AG08395 (cell line): ENCODE measurements at regions not wholly inside any gene's neighbourhood (a gene's known extent, or its start where the extent isn't known, plus 50 kb on each side); places are given as distances from the start of the nearest gene placed in this dataset.
"Not testable (repeated sequence)": the region's sequence is repeated elsewhere in the genome, so short reads cannot be mapped to it uniquely, and the experiment has no call there.

Experiments
- DNase-seq: peaks from one replicate; pipeline ENCODE4 v3.0.0; 2012; ENCODE audit warnings: mixed read lengths, low spot score

- DNase-seq, result no peak
Observed at GRCh38 chr2:160794926-160795325, 301.3 kb upstream of the RBMS1 start.

- no peak for DNase-seq
Observed at GRCh38 chr2:160803881-160804280, 310.3 kb upstream of the RBMS1 start.

- no peak for DNase-seq
Observed at GRCh38 chr2:160810406-160810805, 316.8 kb upstream of the RBMS1 start.

- DNase-seq, result no peak
Observed at GRCh38 chr2:160812830-160813505, 319.4 kb upstream of the RBMS1 start.

- DNase-seq, result no peak
Observed at GRCh38 chr2:160813506-160813858, 319.9 kb upstream of the RBMS1 start.

DNA sequence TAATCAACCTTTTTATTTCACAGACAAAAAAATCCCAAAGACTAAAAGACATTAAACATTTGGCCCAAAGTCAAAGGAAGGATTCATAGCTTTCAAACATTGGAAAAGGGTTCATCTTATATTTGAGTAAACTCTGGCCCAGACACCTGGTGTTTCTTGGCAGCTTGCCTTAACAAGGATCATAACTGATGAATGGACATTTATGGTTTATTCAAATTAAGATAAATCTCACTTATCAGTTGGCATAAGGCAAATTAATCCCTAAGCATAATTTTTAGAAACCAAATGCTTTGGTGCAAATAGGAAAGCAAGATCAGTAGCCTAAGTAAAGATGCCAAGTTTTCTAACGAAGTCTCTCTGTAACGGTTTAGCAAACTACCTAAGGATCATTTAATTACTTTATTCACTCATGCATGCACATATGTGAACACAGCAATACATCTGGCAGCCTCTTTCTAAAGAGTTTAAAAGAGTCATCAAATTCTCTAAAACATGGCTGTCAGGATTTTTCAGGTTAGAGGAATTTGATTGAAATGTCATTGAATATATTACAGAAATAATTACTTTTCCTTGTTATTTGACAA is 323.4 kb upstream of the RBMS1 start:
- no peak for DNase-seq

GRCh38 chr2:160820691-160821090 is 327.1 kb upstream of the RBMS1 start:
- DNase-seq, result no peak

DNA sequence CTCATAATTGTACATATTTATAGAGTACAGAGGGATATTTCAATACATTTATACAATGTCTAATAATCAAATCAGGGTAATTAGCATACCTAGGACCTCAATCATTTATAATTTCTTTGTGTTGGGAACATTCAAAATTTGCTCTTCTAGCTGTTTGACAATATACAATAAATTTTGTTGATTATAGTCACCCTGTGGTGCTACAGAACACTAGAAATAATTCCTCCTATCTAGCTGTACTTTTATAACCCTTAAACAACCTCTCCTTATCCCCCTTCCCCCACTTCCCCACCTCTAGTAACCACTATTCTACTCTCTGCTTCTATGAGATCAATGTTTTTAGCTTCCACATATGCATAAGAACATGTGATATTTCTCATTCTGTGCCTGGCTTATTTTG is 328.4 kb upstream of the RBMS1 start:
- DNase-seq, result no peak

- no peak for DNase-seq
Observed at GRCh38 chr2:160825433-160825832, 331.8 kb upstream of the RBMS1 start.

GRCh38 chr2:160826496-160826895 is 332.9 kb upstream of the RBMS1 start:
- no peak for DNase-seq

DNA sequence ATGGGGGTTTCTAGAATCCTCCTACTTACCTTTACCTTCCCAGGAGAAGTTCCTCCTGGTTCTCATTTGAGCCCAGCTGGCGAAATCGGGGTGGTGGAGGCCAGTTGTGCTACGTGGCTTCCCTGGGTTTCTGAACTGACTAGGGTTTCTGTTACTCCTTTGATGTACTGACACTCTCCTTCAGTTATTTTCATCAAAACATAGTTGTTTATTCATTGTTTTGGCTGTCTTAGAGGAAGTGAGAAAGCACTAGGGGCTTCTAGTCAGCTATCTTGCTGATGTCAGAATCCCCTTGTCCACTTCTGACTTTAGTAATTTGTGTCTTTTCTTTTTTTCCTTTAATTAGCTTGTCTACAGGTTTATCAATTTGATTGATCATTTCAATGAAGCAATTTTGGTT is 332.2 kb upstream of the TANK start:
- no peak for DNase-seq

DNA sequence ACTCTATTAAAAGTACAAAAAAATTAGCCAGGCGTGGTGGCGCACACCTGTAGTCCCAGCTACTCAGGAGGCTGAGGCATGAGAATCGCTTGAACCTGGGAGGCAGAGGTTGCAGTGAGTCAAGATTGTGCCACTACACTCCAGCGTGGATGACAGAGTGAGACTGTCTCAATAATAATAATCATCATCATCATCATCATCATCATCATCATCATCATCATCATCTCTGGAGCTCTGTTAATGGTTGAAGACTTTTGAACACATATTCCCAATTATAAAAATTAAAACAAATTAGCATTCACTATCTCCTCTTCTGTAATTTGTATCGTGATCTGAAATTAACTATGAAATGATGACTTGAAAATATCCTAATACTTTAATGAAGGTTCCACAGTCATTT is 327.8 kb upstream of the TANK start:
- DNase-seq, result not testable (repeated sequence)

GRCh38 chr2:160835166-160835565 is 325.1 kb upstream of the TANK start:
- no peak for DNase-seq

DNA sequence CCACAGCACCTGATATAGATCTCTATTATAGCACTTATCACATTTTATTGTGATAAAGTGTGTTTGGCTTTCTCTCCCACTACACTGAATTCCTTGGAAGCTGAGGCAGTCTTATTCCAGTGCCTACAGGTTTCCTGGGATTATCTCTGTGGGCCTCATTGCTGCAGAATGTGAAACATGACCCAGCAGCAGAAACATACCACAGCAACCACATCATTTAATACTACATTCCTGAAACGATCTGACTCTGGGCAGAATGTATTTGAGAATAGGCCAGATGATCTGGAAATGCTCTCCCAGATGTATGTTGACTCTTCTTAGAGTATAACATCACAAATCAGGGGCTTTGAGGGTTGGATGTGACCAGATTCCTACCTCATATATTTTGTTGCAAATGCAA is 323.5 kb upstream of the TANK start:
- DNase-seq, result peak; percentile 93

GRCh38 chr2:160837416-160837815 is 322.8 kb upstream of the TANK start:
- DNase-seq, result peak; percentile 14

- DNase-seq, result no peak
Observed at GRCh38 chr2:160838147-160838546, 322.1 kb upstream of the TANK start.

DNA sequence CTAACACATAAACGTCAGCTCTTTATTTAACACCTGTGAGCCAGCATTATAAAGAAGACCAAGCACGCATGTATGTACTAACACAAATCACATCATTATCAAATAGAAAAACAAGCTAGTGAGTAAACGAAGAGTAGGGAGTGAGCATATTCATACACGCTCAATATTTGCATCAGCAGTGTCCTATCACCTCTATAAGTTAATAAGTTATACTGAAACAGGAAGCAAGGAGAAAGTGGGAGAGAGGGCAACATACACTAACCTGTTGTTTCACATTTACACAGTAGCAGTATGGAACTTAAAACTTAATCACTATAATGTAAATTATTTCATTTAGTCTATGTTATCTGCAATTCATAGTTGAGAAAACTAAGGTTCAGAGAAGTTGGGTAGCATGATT is 321.5 kb upstream of the TANK start:
- no peak for DNase-seq

DNA sequence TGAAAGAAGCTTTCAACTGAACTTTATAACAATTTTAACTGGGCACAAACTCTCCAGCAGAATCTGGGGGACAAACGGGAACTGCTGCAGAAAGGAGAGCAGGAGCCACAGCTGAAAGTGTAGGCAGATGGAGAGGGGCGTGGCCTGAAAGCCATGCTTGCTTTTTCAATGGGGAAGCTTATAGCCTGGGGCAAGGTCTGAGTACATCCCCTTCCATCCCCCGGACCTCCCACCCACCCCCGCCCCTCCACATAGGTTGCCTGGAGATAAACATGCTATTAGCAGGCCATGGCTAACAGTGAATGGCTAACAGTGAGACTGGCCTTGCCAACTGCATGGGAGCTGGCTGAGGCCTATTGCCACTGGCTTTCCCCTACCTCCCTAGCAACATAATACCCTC is 317.9 kb upstream of the TANK start:
- no peak for DNase-seq

- DNase-seq, result no peak
Observed at GRCh38 chr2:160859096-160859495, 301.1 kb upstream of the TANK start.

GRCh38 chr2:160862226-160862625 is 298.0 kb upstream of the TANK start:
- DNase-seq, result no peak

- DNase-seq, result peak; percentile 30
Observed at GRCh38 chr2:160868891-160869290, 291.3 kb upstream of the TANK start.

DNA sequence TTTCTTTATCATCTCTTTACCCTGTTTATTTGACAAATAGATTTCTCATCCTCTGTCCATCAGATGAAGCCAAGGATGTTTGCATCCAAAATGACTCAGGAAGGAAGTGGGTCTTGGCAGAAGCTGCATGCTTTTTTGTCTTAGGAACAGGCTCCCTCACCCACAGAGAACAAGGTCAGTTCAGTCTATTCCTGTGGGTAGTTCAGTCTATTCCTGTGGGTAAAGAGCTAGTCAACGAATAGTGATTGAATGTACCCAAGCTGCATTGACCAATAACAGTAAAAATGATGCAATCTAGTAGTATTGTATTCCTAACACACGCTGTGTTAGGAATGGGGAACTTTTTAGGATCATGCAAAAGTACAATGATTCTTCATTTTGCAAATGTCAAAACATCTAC is 290.8 kb upstream of the TANK start:
- DNase-seq, result peak; percentile 92

GRCh38 chr2:160870729-160871465 is 289.3 kb upstream of the TANK start:
- DNase-seq, result peak; percentile 22

GRCh38 chr2:160871953-160872352 is 288.3 kb upstream of the TANK start:
- DNase-seq, result no peak
